Activated effector memory CD4-positive, alpha-beta T cell treated with Interleukin-2 at 50 U/mL for 16 hours (primary cell): ENCODE measurements at regions not wholly inside any gene's neighbourhood (a gene's known extent, or its start where the extent isn't known, plus 50 kb on each side); places are given as distances from the start of the nearest gene placed in this dataset.

Experiments
- DNase-seq: peaks from one replicate; pipeline ENCODE4 v3.0.0-alpha.2; 2020

- DNase-seq = no peak
These were observed 52.6 kb upstream of the ASB17 start for GRCh38 chr1:75984781-75985180.

- DNase-seq = no peak
These were observed 53.6 kb upstream of the ASB17 start for GRCh38 chr1:75985827-75986226.

GRCh38 chr1:75986478-75986877, 54.3 kb upstream of the ASB17 start:
- DNase-seq = no peak

GRCh38 chr1:75989121-75989520, 56.9 kb upstream of the ASB17 start:
- no peak for DNase-seq

GRCh38 chr1:75990686-75991085, 58.5 kb upstream of the ASB17 start:
- no peak for DNase-seq

GRCh38 chr1:75991497-75992114, 59.4 kb upstream of the ASB17 start:
- peak; percentile 24 for DNase-seq

GRCh38 chr1:75992312-75992711, 60.1 kb upstream of the ASB17 start:
- DNase-seq = no peak

GRCh38 chr1:75993661-75994060, 61.5 kb upstream of the ASB17 start:
- DNase-seq = no peak

- no peak for DNase-seq
These were observed 64.0 kb upstream of the ASB17 start for GRCh38 chr1:75996196-75996595.

- no peak for DNase-seq
These were observed 66.8 kb upstream of the ASB17 start for GRCh38 chr1:75999034-75999433.

GRCh38 chr1:76003946-76004345, 70.6 kb upstream of the ST6GALNAC3 start:
- no peak for DNase-seq

- DNase-seq = no peak
These were observed 68.8 kb upstream of the ST6GALNAC3 start for GRCh38 chr1:76005765-76006164.

GRCh38 chr1:76006234-76006633, 68.3 kb upstream of the ST6GALNAC3 start:
- no peak for DNase-seq

GRCh38 chr1:76010802-76011201, 63.7 kb upstream of the ST6GALNAC3 start:
- DNase-seq = no peak

- DNase-seq = no peak
These were observed 62.0 kb upstream of the ST6GALNAC3 start for GRCh38 chr1:76012341-76013205.

- no peak for DNase-seq
These were observed 61.4 kb upstream of the ST6GALNAC3 start for GRCh38 chr1:76013206-76013581.

- DNase-seq = no peak
These were observed 59.0 kb upstream of the ST6GALNAC3 start for GRCh38 chr1:76015478-76016103.

- no peak for DNase-seq
These were observed 56.5 kb upstream of the ST6GALNAC3 start for GRCh38 chr1:76018045-76018444.

GRCh38 chr1:76021846-76022245, 52.7 kb upstream of the ST6GALNAC3 start:
- no peak for DNase-seq

GRCh38 chr1:76023669-76024435, 50.7 kb upstream of the ST6GALNAC3 start:
- no peak for DNase-seq
